ENCODE measurements at regions not wholly inside any gene's neighbourhood (a gene's known extent, or its start where the extent isn't known, plus 50 kb on each side); places are given as distances from the start of the nearest gene placed in this dataset.

- DNase-seq (ENCODE audit: low read depth in 2 of 2): peak in 1 of 2 donors; percentile 67
- no peaks in the 10 kb centered on the region for H3K79me2 ChIP-seq (ENCODE audit: control insufficient read depth, insufficient read depth, low read length)
- TF ChIP-seq EZH2 (IDR thresholded peaks at IDR 0.05; ENCODE audit: low read length, missing control alignments): no peak
- TF ChIP-seq CTCF (conservative IDR thresholded peaks at IDR 0.05 in 1 of 2, IDR thresholded peaks at IDR 0.05 in 1 of 2; ENCODE audit: low read depth in 1 of 2, low read length in 2 of 2): no peak
- no peaks in the 10 kb centered on the region for H3K4me1 ChIP-seq (ENCODE audit: control insufficient read depth, extremely low read depth, insufficient read depth, low read length)
- no peaks in the 10 kb centered on the region for H3K9me3 ChIP-seq (ENCODE audit: control insufficient read depth, insufficient read depth, low read depth, low read length)
- no peaks in the 10 kb centered on the region for H3K27me3 ChIP-seq (ENCODE audit: control insufficient read depth, insufficient read depth, low read length)
- H3K4me2 ChIP-seq (ENCODE audit: extremely low read depth, insufficient read depth, low read length): no peak overlapping the region
- H3K9ac ChIP-seq (ENCODE audit: insufficient read depth, low read length): no peak overlapping the region
- H4K20me1 ChIP-seq (ENCODE audit: control insufficient read depth, extremely low read depth, insufficient read depth, low read length): no peaks in the 10 kb centered on the region
- H3K4me3 ChIP-seq (replicated peaks in 1 of 4; ENCODE audit: control extremely low read depth in 1 of 4, insufficient read depth in 1 of 4, low read depth in 3 of 4, low read length in 4 of 4): no peak overlapping the region
- no peak overlapping the region for H3K27ac ChIP-seq (ENCODE audit: insufficient read depth, low read length)
- no peaks in the 10 kb centered on the region for H3K36me3 ChIP-seq (ENCODE audit: control insufficient read depth, insufficient read depth, low read length)
- no peak overlapping the region for H2AFZ ChIP-seq (ENCODE audit: low read length)
These were observed 738.4 kb downstream of the PLOD2 start for GRCh38 chr3:145422556-145422955.

GRCh38 chr3:145427355-145427754 is 733.6 kb downstream of the PLOD2 start:
- TF ChIP-seq CTCF (conservative IDR thresholded peaks at IDR 0.05 in 1 of 2, IDR thresholded peaks at IDR 0.05 in 1 of 2; ENCODE audit: low read depth in 1 of 2, low read length in 2 of 2) (no peak), EZH2 (IDR thresholded peaks at IDR 0.05; ENCODE audit: low read length, missing control alignments) (no peak)
- Histone ChIP-seq H3K4me2 (ENCODE audit: extremely low read depth, insufficient read depth, low read length) (no peak overlapping the region), H3K27me3 (ENCODE audit: control insufficient read depth, insufficient read depth, low read length) (no peaks in the 10 kb centered on the region), H3K27ac (ENCODE audit: insufficient read depth, low read length) (no peak overlapping the region), H3K36me3 (ENCODE audit: control insufficient read depth, insufficient read depth, low read length) (no peaks in the 10 kb centered on the region), H4K20me1 (ENCODE audit: control insufficient read depth, extremely low read depth, insufficient read depth, low read length) (no peaks in the 10 kb centered on the region), H2AFZ (ENCODE audit: low read length) (no peak overlapping the region), H3K4me3 (replicated peaks in 1 of 4; ENCODE audit: control extremely low read depth in 1 of 4, insufficient read depth in 1 of 4, low read depth in 3 of 4, low read length in 4 of 4) (no peak overlapping the region), H3K79me2 (ENCODE audit: control insufficient read depth, insufficient read depth, low read length) (no peaks in the 10 kb centered on the region), H3K4me1 (ENCODE audit: control insufficient read depth, extremely low read depth, insufficient read depth, low read length) (no peaks in the 10 kb centered on the region), H3K9me3 (ENCODE audit: control insufficient read depth, insufficient read depth, low read depth, low read length) (no peaks in the 10 kb centered on the region), H3K9ac (ENCODE audit: insufficient read depth, low read length) (no peak overlapping the region)
- DNase-seq (ENCODE audit: low read depth in 2 of 2): no peak

GRCh38 chr3:145429546-145429945 is 731.4 kb downstream of the PLOD2 start:
- H3K9me3 ChIP-seq (ENCODE audit: control insufficient read depth, insufficient read depth, low read depth, low read length): no peaks in the 10 kb centered on the region
- H4K20me1 ChIP-seq (ENCODE audit: control insufficient read depth, extremely low read depth, insufficient read depth, low read length): no peaks in the 10 kb centered on the region
- no peak overlapping the region for H3K4me2 ChIP-seq (ENCODE audit: extremely low read depth, insufficient read depth, low read length)
- TF ChIP-seq CTCF (conservative IDR thresholded peaks at IDR 0.05 in 1 of 2, IDR thresholded peaks at IDR 0.05 in 1 of 2; ENCODE audit: low read depth in 1 of 2, low read length in 2 of 2): no peak
- TF ChIP-seq EZH2 (IDR thresholded peaks at IDR 0.05; ENCODE audit: low read length, missing control alignments): no peak
- DNase-seq (ENCODE audit: low read depth in 2 of 2): no peak
- H3K27ac ChIP-seq (ENCODE audit: insufficient read depth, low read length): no peak overlapping the region
- H3K4me3 ChIP-seq (replicated peaks in 1 of 4; ENCODE audit: control extremely low read depth in 1 of 4, insufficient read depth in 1 of 4, low read depth in 3 of 4, low read length in 4 of 4): no peak overlapping the region
- no peaks in the 10 kb centered on the region for H3K36me3 ChIP-seq (ENCODE audit: control insufficient read depth, insufficient read depth, low read length)
- H3K79me2 ChIP-seq (ENCODE audit: control insufficient read depth, insufficient read depth, low read length): no peaks in the 10 kb centered on the region
- no peaks in the 10 kb centered on the region for H3K4me1 ChIP-seq (ENCODE audit: control insufficient read depth, extremely low read depth, insufficient read depth, low read length)
- H3K9ac ChIP-seq (ENCODE audit: insufficient read depth, low read length): no peak overlapping the region
- H2AFZ ChIP-seq (ENCODE audit: low read length): no peak overlapping the region
- no peaks in the 10 kb centered on the region for H3K27me3 ChIP-seq (ENCODE audit: control insufficient read depth, insufficient read depth, low read length)
